Stomach (tissue), 4 donors: ENCODE measurements at regions not wholly inside any gene's neighbourhood (a gene's known extent, or its start where the extent isn't known, plus 50 kb on each side); places are given as distances from the start of the nearest gene placed in this dataset.

Experiments used
- POLR2AphosphoS5 ChIP-seq, 3 donors: sonication (generic); formaldehyde crosslinking; IDR thresholded peaks; one replicate each; pipeline ENCODE4 v1.6.1; 2016; ENCODE audit warnings: antibody characterized with exemption in 3 of 3
- TF ChIP-seq, protein P1 (sequence below), 7 experiments: fragments of 450-650 bp in 4 of 7; fragments of 200-600 bp in 3 of 7; sonication (generic) in 3 of 7; IDR thresholded peaks; one replicate each; pipeline ENCODE4 v1.5.1; 2016 to 2019; ENCODE audit warnings: antibody characterized with exemption in 7 of 7, control low read depth in 2 of 7, mild to moderate bottlenecking in 1 of 7

DNA sequence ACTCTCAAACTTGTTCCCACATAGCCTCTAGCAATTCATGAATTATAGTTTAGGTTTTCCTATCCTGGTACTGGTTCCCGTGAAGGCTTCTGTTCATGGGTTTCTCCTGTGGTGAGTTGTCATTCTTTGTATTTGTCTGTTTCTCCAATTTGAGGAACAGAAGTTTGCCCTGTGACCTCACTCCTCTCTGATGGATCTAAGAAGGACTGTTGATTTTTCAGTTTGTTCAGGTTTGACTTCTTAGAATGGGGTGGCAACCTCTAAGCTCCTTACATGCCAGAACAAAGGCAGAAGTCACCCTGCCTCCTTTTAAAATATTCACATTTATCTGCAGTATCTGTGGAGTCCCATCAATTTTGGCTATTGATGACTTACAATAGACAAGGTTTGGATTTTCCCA, 354.0 kb downstream of the SPRY2 start:
- no peak for TF ChIP-seq POLR2AphosphoS5 (IDR thresholded peaks at IDR 0.05)
- TF ChIP-seq, protein P1, sequence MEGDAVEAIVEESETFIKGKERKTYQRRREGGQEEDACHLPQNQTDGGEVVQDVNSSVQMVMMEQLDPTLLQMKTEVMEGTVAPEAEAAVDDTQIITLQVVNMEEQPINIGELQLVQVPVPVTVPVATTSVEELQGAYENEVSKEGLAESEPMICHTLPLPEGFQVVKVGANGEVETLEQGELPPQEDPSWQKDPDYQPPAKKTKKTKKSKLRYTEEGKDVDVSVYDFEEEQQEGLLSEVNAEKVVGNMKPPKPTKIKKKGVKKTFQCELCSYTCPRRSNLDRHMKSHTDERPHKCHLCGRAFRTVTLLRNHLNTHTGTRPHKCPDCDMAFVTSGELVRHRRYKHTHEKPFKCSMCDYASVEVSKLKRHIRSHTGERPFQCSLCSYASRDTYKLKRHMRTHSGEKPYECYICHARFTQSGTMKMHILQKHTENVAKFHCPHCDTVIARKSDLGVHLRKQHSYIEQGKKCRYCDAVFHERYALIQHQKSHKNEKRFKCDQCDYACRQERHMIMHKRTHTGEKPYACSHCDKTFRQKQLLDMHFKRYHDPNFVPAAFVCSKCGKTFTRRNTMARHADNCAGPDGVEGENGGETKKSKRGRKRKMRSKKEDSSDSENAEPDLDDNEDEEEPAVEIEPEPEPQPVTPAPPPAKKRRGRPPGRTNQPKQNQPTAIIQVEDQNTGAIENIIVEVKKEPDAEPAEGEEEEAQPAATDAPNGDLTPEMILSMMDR (IDR thresholded peaks at IDR 0.05) = no peak
